ENCODE measurements at regions not wholly inside any gene's neighbourhood (a gene's known extent, or its start where the extent isn't known, plus 50 kb on each side); places are given as distances from the start of the nearest gene placed in this dataset.

DNA sequence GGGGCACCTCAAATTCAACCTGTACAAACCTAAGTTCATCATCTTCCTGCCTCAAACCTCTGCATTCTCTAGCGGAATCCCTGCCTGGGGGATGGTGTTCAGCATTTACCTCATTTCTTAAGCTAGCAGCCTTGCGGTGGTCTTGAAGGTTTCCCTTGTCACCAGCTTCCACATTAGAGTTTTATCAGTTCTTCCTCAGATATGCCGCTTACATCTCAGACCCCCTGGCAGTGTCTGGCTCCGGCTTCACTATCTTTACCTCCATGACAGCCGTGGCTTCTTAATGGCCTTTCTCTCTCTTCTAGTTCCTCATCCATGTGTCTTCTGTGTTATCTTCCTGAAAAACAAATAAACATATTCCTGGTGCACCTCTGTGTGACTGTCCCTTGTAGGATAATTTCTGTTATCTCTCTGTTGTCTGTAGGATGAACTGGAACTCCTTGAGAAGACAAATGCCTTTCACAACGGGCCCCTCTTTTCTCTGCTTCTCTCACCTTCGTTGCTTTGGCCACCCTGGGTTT is 101.1 kb upstream of the BMPER start:
- no peaks in the 10 kb centered on the region for H3K36me3 ChIP-seq (ENCODE audit: control insufficient read depth, insufficient read depth, low read length)
- no peak overlapping the region for H3K27ac ChIP-seq (ENCODE audit: extremely low read depth, low read depth, low read length)
- FAIRE-seq (no peak), DNase-seq (ENCODE audit: extremely low read depth in 1 of 4, low spot score in 3 of 4) (no peak), ATAC-seq (no peak)
- H3K9ac ChIP-seq (ENCODE audit: insufficient read depth in 1 of 2, low read depth in 2 of 2, low read length in 2 of 2), result no peak overlapping the region
- no peak overlapping the region for H3K4me3 ChIP-seq
- no peaks in the 10 kb centered on the region for H3K4me1 ChIP-seq (replicated peaks in 1 of 2; ENCODE audit: control insufficient read depth in 2 of 2, insufficient read depth in 2 of 2, low read length in 2 of 2)
- H4K20me1 ChIP-seq (replicated peaks; ENCODE audit: control insufficient read depth, insufficient read depth, low read length), result 0 out of 2 replicates have a peak, but pooled peaks cover 3% of the 10 kb centered on the region
- no peaks in the 10 kb centered on the region for H3K79me2 ChIP-seq (ENCODE audit: control insufficient read depth, insufficient read depth, low read length)
- intact Hi-C loops (cut with micrococcal nuclease), result no loop called here
- no peak overlapping the region for H2AFZ ChIP-seq (ENCODE audit: low read depth, low read length)
- no peaks in the 10 kb centered on the region for H3K27me3 ChIP-seq (ENCODE audit: control insufficient read depth in 2 of 2, insufficient read depth in 2 of 2, low read length in 2 of 2)
- H3K4me2 ChIP-seq (ENCODE audit: insufficient read depth, low read length), result no peak overlapping the region
- ChIA-PET CTCF (ENCODE audit: low intra/inter-chr PET ratio) (no interaction called here), POLR2A (no interaction called here)
- TF ChIP-seq, protein P1, sequence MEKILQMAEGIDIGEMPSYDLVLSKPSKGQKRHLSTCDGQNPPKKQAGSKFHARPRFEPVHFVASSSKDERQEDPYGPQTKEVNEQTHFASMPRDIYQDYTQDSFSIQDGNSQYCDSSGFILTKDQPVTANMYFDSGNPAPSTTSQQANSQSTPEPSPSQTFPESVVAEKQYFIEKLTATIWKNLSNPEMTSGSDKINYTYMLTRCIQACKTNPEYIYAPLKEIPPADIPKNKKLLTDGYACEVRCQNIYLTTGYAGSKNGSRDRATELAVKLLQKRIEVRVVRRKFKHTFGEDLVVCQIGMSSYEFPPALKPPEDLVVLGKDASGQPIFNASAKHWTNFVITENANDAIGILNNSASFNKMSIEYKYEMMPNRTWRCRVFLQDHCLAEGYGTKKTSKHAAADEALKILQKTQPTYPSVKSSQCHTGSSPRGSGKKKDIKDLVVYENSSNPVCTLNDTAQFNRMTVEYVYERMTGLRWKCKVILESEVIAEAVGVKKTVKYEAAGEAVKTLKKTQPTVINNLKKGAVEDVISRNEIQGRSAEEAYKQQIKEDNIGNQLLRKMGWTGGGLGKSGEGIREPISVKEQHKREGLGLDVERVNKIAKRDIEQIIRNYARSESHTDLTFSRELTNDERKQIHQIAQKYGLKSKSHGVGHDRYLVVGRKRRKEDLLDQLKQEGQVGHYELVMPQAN (IDR thresholded peaks at IDR 0.05; ENCODE audit: borderline replicate concordance), result no peak
- H3K9me3 ChIP-seq (replicated peaks; ENCODE audit: control insufficient read depth, insufficient read depth, low read depth, low read length), result no peaks in the 10 kb centered on the region
- H3K9me1 ChIP-seq (ENCODE audit: control insufficient read depth, insufficient read depth, low read length), result no peaks in the 10 kb centered on the region
- under 1% methylated on average over 7 of the region's 7 CpGs for WGBS (ENCODE audit: insufficient coverage, low coverage, missing lambda C conversion rate)
- BruUV-seq (replicated peaks), result no TSS peak
- in situ Hi-C loops (cut with MboI), result no loop called here

DNA sequence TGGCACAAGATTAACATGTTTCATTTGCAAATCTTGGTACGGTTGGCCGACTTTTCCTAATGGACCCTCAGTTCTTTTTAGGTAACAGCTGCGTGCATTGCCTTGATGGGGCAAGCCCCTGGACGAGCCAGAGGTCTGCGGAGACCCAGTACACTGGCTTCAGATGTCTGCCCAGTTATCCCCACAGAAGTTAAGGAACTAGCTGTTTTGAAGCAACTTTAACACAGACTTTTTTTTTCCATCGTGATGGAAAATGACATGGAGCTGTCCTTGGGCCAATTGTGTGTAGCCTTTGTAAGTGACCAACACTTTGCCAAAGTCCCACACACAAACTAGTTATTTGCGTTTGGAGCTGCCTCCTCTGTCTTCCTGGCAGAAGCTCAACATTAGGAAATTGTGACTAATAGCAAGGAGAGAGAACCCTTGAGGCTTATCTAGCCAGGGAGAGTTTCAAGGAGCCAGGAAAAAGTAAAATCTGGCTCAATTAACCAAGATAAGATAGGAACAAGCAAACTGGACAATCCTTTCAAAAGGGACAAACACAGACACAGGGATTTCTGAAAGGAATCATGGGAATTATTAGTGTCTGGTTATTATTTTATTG is 99.6 kb upstream of the BMPER start:
- no peaks in the 10 kb centered on the region for H3K4me1 ChIP-seq (replicated peaks in 1 of 2; ENCODE audit: control insufficient read depth in 2 of 2, insufficient read depth in 2 of 2, low read length in 2 of 2)
- no peak for DNase-seq (ENCODE audit: extremely low read depth in 1 of 4, low spot score in 3 of 4)
- POLR2A ChIA-PET, result no interaction called here
- no peak overlapping the region for H2AFZ ChIP-seq (ENCODE audit: low read depth, low read length)
- no peaks in the 10 kb centered on the region for H3K27me3 ChIP-seq (ENCODE audit: control insufficient read depth in 2 of 2, insufficient read depth in 2 of 2, low read length in 2 of 2)
- no TSS peak for BruUV-seq (replicated peaks)
- H3K27ac ChIP-seq (ENCODE audit: extremely low read depth, low read depth, low read length), result no peak overlapping the region
- no peaks in the 10 kb centered on the region for H3K79me2 ChIP-seq (ENCODE audit: control insufficient read depth, insufficient read depth, low read length)
- intact Hi-C loops (cut with micrococcal nuclease), result loop anchor here (5.0 kb wide), 1 partner anchor 48 kb away; no protein-coding TSS in a partner anchor
- in situ Hi-C loops (cut with MboI), result no loop called here
- no peak for FAIRE-seq
- no peaks in the 10 kb centered on the region for H3K36me3 ChIP-seq (ENCODE audit: control insufficient read depth, insufficient read depth, low read length)
- H3K4me3 ChIP-seq, result no peak overlapping the region
- H4K20me1 ChIP-seq (replicated peaks; ENCODE audit: control insufficient read depth, insufficient read depth, low read length), result 0 out of 2 replicates have a peak, but pooled peaks cover 3% of the 10 kb centered on the region
- H3K9me1 ChIP-seq (ENCODE audit: control insufficient read depth, insufficient read depth, low read length), result no peaks in the 10 kb centered on the region
- H3K9ac ChIP-seq (ENCODE audit: insufficient read depth in 1 of 2, low read depth in 2 of 2, low read length in 2 of 2), result no peak overlapping the region
- CTCF ChIA-PET (ENCODE audit: low intra/inter-chr PET ratio), result no interaction called here
- ATAC-seq, result no peak
- WGBS (ENCODE audit: insufficient coverage, low coverage, missing lambda C conversion rate), result 0% methylated on average over 7 of the region's 7 CpGs
- no peak overlapping the region for H3K4me2 ChIP-seq (ENCODE audit: insufficient read depth, low read length)
- no peaks in the 10 kb centered on the region for H3K9me3 ChIP-seq (replicated peaks; ENCODE audit: control insufficient read depth, insufficient read depth, low read depth, low read length)
- TF ChIP-seq SIX5 (IDR thresholded peaks at IDR 0.05; ENCODE audit: borderline replicate concordance in 1 of 2, insufficient read depth in 1 of 2, low read depth in 1 of 2, low read length in 2 of 2) (no peak), ETV6 (IDR thresholded peaks at IDR 0.05; ENCODE audit: borderline replicate concordance in 1 of 2, low read depth in 2 of 2, low read length in 1 of 2) (no peak), ETV6 (CRISPR knock-in tag; IDR thresholded peaks at IDR 0.05; ENCODE audit: borderline replicate concordance) (no peak), ZNF778 (CRISPR knock-in tag; IDR thresholded peaks at IDR 0.05) (no peak), SMARCB1 (IDR thresholded peaks at IDR 0.05; ENCODE audit: insufficient read length, low read depth) (no peak)
- TF ChIP-seq, protein P2, sequence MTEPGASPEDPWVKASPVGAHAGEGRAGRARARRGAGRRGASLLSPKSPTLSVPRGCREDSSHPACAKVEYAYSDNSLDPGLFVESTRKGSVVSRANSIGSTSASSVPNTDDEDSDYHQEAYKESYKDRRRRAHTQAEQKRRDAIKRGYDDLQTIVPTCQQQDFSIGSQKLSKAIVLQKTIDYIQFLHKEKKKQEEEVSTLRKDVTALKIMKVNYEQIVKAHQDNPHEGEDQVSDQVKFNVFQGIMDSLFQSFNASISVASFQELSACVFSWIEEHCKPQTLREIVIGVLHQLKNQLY (CRISPR knock-in tag; conservative IDR thresholded peaks at IDR 0.05), result no peak
- TF ChIP-seq, protein P3, sequence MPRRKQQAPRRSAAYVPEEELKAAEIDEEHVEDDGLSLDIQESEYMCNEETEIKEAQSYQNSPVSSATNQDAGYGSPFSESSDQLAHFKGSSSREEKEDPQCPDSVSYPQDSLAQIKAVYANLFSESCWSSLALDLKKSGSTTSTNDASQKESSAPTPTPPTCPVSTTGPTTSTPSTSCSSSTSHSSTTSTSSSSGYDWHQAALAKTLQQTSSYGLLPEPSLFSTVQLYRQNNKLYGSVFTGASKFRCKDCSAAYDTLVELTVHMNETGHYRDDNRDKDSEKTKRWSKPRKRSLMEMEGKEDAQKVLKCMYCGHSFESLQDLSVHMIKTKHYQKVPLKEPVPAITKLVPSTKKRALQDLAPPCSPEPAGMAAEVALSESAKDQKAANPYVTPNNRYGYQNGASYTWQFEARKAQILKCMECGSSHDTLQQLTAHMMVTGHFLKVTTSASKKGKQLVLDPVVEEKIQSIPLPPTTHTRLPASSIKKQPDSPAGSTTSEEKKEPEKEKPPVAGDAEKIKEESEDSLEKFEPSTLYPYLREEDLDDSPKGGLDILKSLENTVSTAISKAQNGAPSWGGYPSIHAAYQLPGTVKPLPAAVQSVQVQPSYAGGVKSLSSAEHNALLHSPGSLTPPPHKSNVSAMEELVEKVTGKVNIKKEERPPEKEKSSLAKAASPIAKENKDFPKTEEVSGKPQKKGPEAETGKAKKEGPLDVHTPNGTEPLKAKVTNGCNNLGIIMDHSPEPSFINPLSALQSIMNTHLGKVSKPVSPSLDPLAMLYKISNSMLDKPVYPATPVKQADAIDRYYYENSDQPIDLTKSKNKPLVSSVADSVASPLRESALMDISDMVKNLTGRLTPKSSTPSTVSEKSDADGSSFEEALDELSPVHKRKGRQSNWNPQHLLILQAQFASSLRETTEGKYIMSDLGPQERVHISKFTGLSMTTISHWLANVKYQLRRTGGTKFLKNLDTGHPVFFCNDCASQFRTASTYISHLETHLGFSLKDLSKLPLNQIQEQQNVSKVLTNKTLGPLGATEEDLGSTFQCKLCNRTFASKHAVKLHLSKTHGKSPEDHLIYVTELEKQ (CRISPR knock-in tag; IDR thresholded peaks at IDR 0.05), result no peak
